Large intestine (tissue), 3 donors: ENCODE measurements at regions not wholly inside any gene's neighbourhood (a gene's known extent, or its start where the extent isn't known, plus 50 kb on each side); places are given as distances from the start of the nearest gene placed in this dataset.

Experiments used
- DNase-seq, 2 donors: peaks; one replicate each; pipeline versions ENCODE4 v3.0.0 to v3.0.0-alpha.2; 2013
- H3K27ac ChIP-seq: one replicate; pipeline ENCODE4 v1.5.1; 2013; ENCODE audit warnings: low read length
- H3K27me3 ChIP-seq: 2 replicates; pipeline ENCODE4 v1.6.1; 2013; ENCODE audit warnings: low read length; ENCODE audit not compliant: control insufficient read depth, insufficient read depth
- H3K36me3 ChIP-seq: 2 replicates; pipeline ENCODE4 v1.6.1; 2013; ENCODE audit warnings: low read length; ENCODE audit not compliant: control insufficient read depth, insufficient read depth
- H3K4me1 ChIP-seq: one replicate; pipeline ENCODE4 v1.6.1; 2013; ENCODE audit warnings: low read length; ENCODE audit not compliant: control insufficient read depth, insufficient read depth
- H3K4me3 ChIP-seq: one replicate; pipeline ENCODE4 v1.5.1; 2013; ENCODE audit warnings: low read length
- H3K9me3 ChIP-seq: one replicate; pipeline ENCODE4 v1.6.1; 2013; ENCODE audit warnings: mild to moderate bottlenecking, low read depth, low read length, moderate library complexity; ENCODE audit not compliant: control insufficient read depth
- WGBS: methylation state at CpG from one replicate; pipeline ENCODE4 v1.1.5; 2013; ENCODE audit warnings: low lambda C conversion rate; ENCODE audit not compliant: insufficient coverage; 5-methylcytosine and 5-hydroxymethylcytosine counted together

DNA sequence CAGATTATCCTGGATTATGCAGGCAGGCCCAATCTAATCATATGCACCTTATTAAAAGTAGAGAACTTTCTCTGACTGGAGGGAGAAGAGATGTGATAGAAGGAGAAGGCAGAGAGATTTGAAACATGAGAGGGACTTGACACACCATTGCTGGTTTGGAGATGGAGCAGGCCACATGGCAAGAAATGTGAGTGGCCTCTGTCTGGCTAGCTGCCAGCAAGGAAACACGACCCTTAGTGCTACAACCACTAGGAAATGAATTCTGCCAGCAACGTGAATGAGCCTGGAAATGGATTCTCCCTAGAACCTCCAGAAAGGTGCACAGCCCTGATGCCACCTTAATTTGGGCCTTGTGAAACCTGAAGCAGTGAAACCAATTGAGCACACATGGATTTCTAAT, 79.5 kb upstream of the MBNL3 start:
- WGBS = no CpG with 5 or more reads among the region's 2 CpGs

DNA sequence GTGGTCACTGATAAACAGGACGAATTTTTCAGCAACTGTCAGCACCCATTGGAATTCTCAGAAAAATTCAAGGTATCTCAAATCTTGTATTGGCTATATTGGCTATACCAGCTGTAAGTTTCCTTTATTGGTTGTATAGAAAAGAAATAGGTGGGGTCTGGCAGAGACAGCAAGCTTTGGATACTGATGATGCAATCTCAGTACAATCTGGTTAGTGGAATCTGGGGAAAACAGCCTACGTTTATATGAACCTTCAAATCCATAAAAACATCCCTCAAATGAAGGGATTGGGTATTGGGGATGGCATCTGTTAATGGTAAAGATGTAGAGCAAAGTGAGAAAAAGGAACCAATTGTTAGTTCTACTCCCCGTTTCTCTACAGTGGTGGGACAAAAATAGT, 76.4 kb upstream of the MBNL3 start:
- DNase-seq = no peak
- Histone ChIP-seq H3K27ac (no peak overlapping the region), H3K27me3 (no peaks in the 10 kb centered on the region), H3K36me3 (no peaks in the 10 kb centered on the region), H3K4me1 (no peaks in the 10 kb centered on the region), H3K9me3 (no peaks in the 10 kb centered on the region), H3K4me3 (no peak overlapping the region)
- WGBS = no CpG with 5 or more reads among the region's 3 CpGs

More for the DNA sequence above, 79.5 kb upstream of the MBNL3 start:
- no peak overlapping the region for H3K27ac ChIP-seq
- no peaks in the 10 kb centered on the region for H3K4me1 ChIP-seq
- no peaks in the 10 kb centered on the region for H3K27me3 ChIP-seq
- no peaks in the 10 kb centered on the region for H3K36me3 ChIP-seq
- H3K4me3 ChIP-seq = no peak overlapping the region
- DNase-seq = no peak
- no peaks in the 10 kb centered on the region for H3K9me3 ChIP-seq

DNA sequence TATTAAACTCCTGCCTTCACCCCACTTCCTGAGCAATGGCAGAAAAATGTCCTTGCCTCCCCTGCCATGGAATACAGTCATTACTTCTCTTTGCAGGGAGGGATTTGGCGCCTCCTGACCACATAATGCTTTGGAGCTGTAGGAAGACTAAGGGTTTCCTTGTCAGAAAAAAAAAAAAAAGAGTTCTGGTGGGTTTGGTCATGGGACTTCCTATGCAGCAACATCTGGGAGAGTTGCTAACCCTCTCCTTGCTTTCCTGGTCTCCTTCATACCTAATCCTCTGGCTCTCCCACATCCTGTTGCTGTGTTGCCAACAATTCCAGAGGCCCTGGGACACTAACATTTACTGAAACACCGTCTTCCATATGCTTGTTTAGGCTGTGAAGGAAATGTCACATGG, 75.1 kb upstream of the MBNL3 start:
- WGBS = no CpG with 5 or more reads among the region's 2 CpGs
- Histone ChIP-seq H3K4me3 (no peak overlapping the region), H3K27me3 (no peaks in the 10 kb centered on the region), H3K27ac (no peak overlapping the region), H3K4me1 (no peaks in the 10 kb centered on the region), H3K9me3 (no peaks in the 10 kb centered on the region), H3K36me3 (no peaks in the 10 kb centered on the region)
- no peak for DNase-seq

DNA sequence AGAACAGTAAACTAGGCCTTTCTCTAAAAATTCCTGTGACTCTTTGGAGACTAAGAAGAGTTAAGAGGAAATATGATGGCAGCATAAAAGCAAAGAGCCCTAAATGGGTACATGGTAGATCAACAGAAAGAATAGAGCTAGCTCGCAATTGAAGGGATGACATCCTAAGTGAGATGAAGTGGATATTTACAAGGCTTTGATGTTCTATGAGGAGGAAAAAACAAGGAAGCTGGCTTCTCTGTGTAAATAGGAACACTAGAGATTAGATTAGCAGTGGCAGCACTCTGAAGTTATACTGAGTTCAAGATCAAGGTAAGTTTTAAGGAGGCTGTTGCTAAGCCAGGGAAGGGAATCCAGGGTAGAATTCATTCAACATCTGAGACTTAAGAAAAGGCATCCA, 73.1 kb upstream of the MBNL3 start:
- Histone ChIP-seq H3K36me3 (no peaks in the 10 kb centered on the region), H3K27me3 (no peaks in the 10 kb centered on the region), H3K9me3 (no peaks in the 10 kb centered on the region), H3K4me3 (no peak overlapping the region), H3K27ac (no peak overlapping the region), H3K4me1 (no peaks in the 10 kb centered on the region)
- no CpG with 5 or more reads among the region's 1 CpG for WGBS
- DNase-seq = no peak

DNA sequence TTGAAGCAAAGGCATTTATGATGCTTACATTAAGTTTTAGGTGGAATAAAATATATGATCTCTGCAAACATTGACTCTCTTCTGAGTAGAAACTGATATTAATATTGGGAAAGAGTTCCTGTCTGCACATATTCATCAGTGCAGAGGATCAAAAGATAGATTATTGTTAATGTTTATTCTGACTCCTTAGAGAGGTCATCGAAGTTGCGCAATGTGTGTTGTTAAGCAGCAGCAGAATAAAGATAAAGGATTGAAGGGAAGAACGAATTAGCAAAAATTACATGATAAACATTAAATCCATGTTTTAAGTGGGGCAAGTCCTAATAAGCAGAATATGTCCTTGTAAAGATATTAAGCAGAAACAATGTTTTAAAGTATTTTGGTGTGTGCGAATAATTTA, 72.6 kb upstream of the MBNL3 start:
- H3K27me3 ChIP-seq = no peaks in the 10 kb centered on the region
- no peak overlapping the region for H3K27ac ChIP-seq
- H3K4me3 ChIP-seq = no peak overlapping the region
- no peaks in the 10 kb centered on the region for H3K4me1 ChIP-seq
- no peaks in the 10 kb centered on the region for H3K36me3 ChIP-seq
- no peaks in the 10 kb centered on the region for H3K9me3 ChIP-seq
- WGBS = 40% methylated on average over 1 of the region's 4 CpGs
- DNase-seq = peak in 1 of 2 donors; percentile 1

DNA sequence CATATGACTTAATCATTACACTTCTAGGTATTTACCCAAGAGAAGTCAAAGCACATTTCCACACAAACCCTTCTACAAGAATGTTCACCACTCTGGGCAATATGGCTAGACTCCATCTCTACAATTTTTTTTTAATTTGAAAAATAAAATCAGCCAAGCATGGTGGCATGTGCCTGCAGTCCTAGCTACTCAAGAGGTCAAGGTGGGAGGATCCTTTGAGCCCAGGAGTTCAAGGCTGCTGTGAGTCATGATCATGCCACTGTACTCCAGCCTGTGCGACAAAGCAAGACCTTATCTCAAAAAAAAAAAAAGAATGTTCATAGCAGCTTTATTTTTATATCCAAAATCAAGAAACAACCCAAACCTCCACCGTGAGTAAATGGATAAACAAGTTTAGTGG, 70.3 kb upstream of the MBNL3 start:
- DNase-seq = no peak
- H3K4me1 ChIP-seq = no peaks in the 10 kb centered on the region
- H3K36me3 ChIP-seq = no peaks in the 10 kb centered on the region
- H3K4me3 ChIP-seq = no peak overlapping the region
- H3K9me3 ChIP-seq = no peaks in the 10 kb centered on the region
- no peaks in the 10 kb centered on the region for H3K27me3 ChIP-seq
- WGBS = no CpG with 5 or more reads among the region's 2 CpGs
- no peak overlapping the region for H3K27ac ChIP-seq

DNA sequence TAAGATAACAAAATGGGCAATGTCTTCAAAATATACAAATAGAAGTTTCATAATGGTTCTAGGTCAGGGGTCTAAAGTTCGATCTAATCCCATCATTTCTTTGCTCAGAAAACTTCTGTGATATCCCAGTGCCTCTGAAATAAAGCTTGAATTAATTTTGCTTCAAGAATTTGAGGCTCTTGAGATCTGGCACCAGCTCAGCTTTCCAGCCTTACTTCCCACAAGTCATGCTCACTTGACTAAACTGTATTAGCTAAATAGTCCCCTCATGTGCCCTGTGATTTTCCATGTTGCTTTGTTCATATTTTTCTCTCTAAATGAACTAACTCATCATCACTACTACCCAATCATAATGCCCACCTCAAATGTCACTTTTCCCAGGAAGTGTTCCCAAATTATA, 50.8 kb upstream of the MBNL3 start:
- Histone ChIP-seq H3K9me3 (no peaks in the 10 kb centered on the region), H3K36me3 (no peaks in the 10 kb centered on the region), H3K4me1 (no peaks in the 10 kb centered on the region), H3K27ac (no peak overlapping the region), H3K27me3 (no peaks in the 10 kb centered on the region), H3K4me3 (no peak overlapping the region)
- no peak for DNase-seq
- WGBS = no CpG with 5 or more reads among the region's 1 CpG
